Caco-2 (cell line): ENCODE measurements at regions not wholly inside any gene's neighbourhood (a gene's known extent, or its start where the extent isn't known, plus 50 kb on each side); places are given as distances from the start of the nearest gene placed in this dataset.

ENCODE experiments used
- BruUV-seq: library from RNA; stranded (reverse); fragments of 400-500 nt; replicated peaks from 2 replicates; lab custom pipeline; 2021; lab: Mats Ljungman, UMichigan
- CTCF ChIA-PET: fragments of 300-600 bp; sonication (Branson Sonifier 250); formaldehyde crosslinking; loops from one replicate; lab custom pipeline; 2022; ENCODE audit warnings: antibody characterized with exemption; lab: Charles Lee
- POLR2A ChIA-PET: fragments of 300-600 bp; sonication (Branson Sonifier 250); formaldehyde crosslinking; loops from one replicate; lab custom pipeline; 2022; ENCODE audit warnings: antibody characterized with exemption; lab: Charles Lee
- DNase-seq, 2 experiments: peaks; one replicate each; pipeline versions ENCODE4 v3.0.0 to v3.0.0-alpha.2; 2020 to 2022
- H3K27me3 ChIP-seq: replicated peaks from 2 replicates; pipeline ENCODE4 v1.6.0; 2011; ENCODE audit warnings: low read length; ENCODE audit not compliant: control insufficient read depth, insufficient read depth
- H3K36me3 ChIP-seq: 2 replicates; pipeline ENCODE4 v1.5.1; 2011; ENCODE audit warnings: low read length; ENCODE audit not compliant: control insufficient read depth, insufficient read depth
- H3K4me1 ChIP-seq: fragments of 250-450 bp; sonication (Bioruptor Pico); 2 replicates; pipeline ENCODE4 v1.5.1; 2020; ENCODE audit warnings: mild to moderate bottlenecking
- H3K4me3 ChIP-seq: 2 replicates; pipeline ENCODE4 v1.5.1; 2011; ENCODE audit warnings: low read depth, mild to moderate bottlenecking, control low read depth, low read length
- H3K9me3 ChIP-seq: fragments of 250-450 bp; sonication (Bioruptor Pico); 2 replicates; pipeline ENCODE4 v1.5.1; 2020; ENCODE audit warnings: mild to moderate bottlenecking, moderate library complexity
- H3K27ac Mint-ChIP-seq: one replicate; pipeline ENCODE4 v1.8.0; 2022; ENCODE audit warnings: mixed read lengths; ENCODE audit not compliant: unreplicated experiment
- H3K27me3 Mint-ChIP-seq: one replicate; pipeline ENCODE4 v1.8.0; 2022; ENCODE audit warnings: mixed read lengths; ENCODE audit not compliant: insufficient read depth, unreplicated experiment
- H3K36me3 Mint-ChIP-seq: one replicate; pipeline ENCODE4 v1.8.0; 2022; ENCODE audit warnings: mild to moderate bottlenecking, mixed read lengths; ENCODE audit not compliant: insufficient read depth, unreplicated experiment
- H3K4me1 Mint-ChIP-seq: one replicate; pipeline ENCODE4 v1.8.0; 2022; ENCODE audit warnings: low read depth, mixed read lengths; ENCODE audit not compliant: unreplicated experiment
- H3K4me3 Mint-ChIP-seq: one replicate; pipeline ENCODE4 v1.8.0; 2022; ENCODE audit warnings: mild to moderate bottlenecking, moderate library complexity, mixed read lengths; ENCODE audit not compliant: unreplicated experiment
- H3K9me3 Mint-ChIP-seq: one replicate; pipeline ENCODE4 v1.8.0; 2022; ENCODE audit warnings: mixed read lengths; ENCODE audit not compliant: unreplicated experiment
- CTCF ChIP-seq, 2 experiments: fragments of 200-600 bp in 1 of 2; IDR thresholded peaks; 1 replicate in 1 of 2; 2 replicates in 1 of 2; pipeline versions ENCODE4 v1.5.1 to v1.8.0; 2011 to 2022; ENCODE audit warnings: antibody characterized with exemption in 1 of 2, control low read depth in 1 of 2, inconsistent platforms in 1 of 2, low read depth in 1 of 2, low read length in 1 of 2, mild to moderate bottlenecking in 1 of 2, moderate library complexity in 1 of 2; ENCODE audit not compliant: insufficient read depth in 1 of 2, severe bottlenecking in 1 of 2, unreplicated experiment in 1 of 2
- intact Hi-C: fragments of 100-400 bp; cut with micrococcal nuclease; formaldehyde crosslinking; loops from one replicate; pipeline ENCODE4 v1.10.0; 2022; ENCODE audit not compliant: unreplicated experiment

GRCh38 chrX:79524642-79525041 lies 157.5 kb upstream of the ITM2A start:
- POLR2A ChIA-PET: no interaction called here
- Histone ChIP-seq H3K9me3 (no peaks in the 10 kb centered on the region), H3K36me3 (no peaks in the 10 kb centered on the region), H3K4me1 (no peaks in the 10 kb centered on the region), H3K4me3 (no peak overlapping the region), H3K27me3 (no peaks in the 10 kb centered on the region)
- H3K4me1 Mint-ChIP-seq: no peaks in the 10 kb centered on the region
- no peak overlapping the region for H3K4me3 Mint-ChIP-seq
- intact Hi-C loops: no loop called here
- no peaks in the 10 kb centered on the region for H3K36me3 Mint-ChIP-seq
- peak in 1 of 2 experiments; percentile 18 for TF ChIP-seq CTCF (IDR thresholded peaks at IDR 0.05; ENCODE audit: insufficient read depth in 1 of 2, low read depth in 1 of 2, low read length in 1 of 2, severe bottlenecking in 1 of 2, unreplicated experiment in 1 of 2)
- H3K27ac Mint-ChIP-seq: no peak overlapping the region
- H3K9me3 Mint-ChIP-seq: peaks cover 18% of the 10 kb centered on the region
- no TSS peak for BruUV-seq
- CTCF ChIA-PET: no interaction called here
- DNase-seq: no peak
- no peaks in the 10 kb centered on the region for H3K27me3 Mint-ChIP-seq

- no peaks in the 10 kb centered on the region for H3K9me3 Mint-ChIP-seq
- Histone ChIP-seq H3K4me1 (no peaks in the 10 kb centered on the region), H3K27me3 (no peaks in the 10 kb centered on the region), H3K4me3 (no peak overlapping the region), H3K36me3 (no peaks in the 10 kb centered on the region), H3K9me3 (no peaks in the 10 kb centered on the region)
- no peaks in the 10 kb centered on the region for H3K36me3 Mint-ChIP-seq
- ChIA-PET CTCF (no interaction called here), POLR2A (no interaction called here)
- H3K4me3 Mint-ChIP-seq: no peak overlapping the region
- no peak for DNase-seq
- intact Hi-C loops: no loop called here
- no peaks in the 10 kb centered on the region for H3K4me1 Mint-ChIP-seq
- no peaks in the 10 kb centered on the region for H3K27me3 Mint-ChIP-seq
- BruUV-seq: no TSS peak
- H3K27ac Mint-ChIP-seq: no peak overlapping the region
- no peak for TF ChIP-seq CTCF (IDR thresholded peaks at IDR 0.05; ENCODE audit: insufficient read depth in 1 of 2, low read depth in 1 of 2, low read length in 1 of 2, severe bottlenecking in 1 of 2, unreplicated experiment in 1 of 2)
Observed at GRCh38 chrX:79515529-79515928, 148.4 kb upstream of the ITM2A start.

GRCh38 chrX:79511799-79512198 lies 144.7 kb upstream of the ITM2A start:
- Mint-ChIP-seq H3K36me3 (no peaks in the 10 kb centered on the region), H3K9me3 (no peaks in the 10 kb centered on the region), H3K4me1 (no peaks in the 10 kb centered on the region), H3K27ac (no peak overlapping the region), H3K27me3 (no peaks in the 10 kb centered on the region), H3K4me3 (no peak overlapping the region)
- Histone ChIP-seq H3K27me3 (no peaks in the 10 kb centered on the region), H3K4me1 (no peaks in the 10 kb centered on the region), H3K9me3 (no peaks in the 10 kb centered on the region), H3K4me3 (no peak overlapping the region), H3K36me3 (no peaks in the 10 kb centered on the region)
- TF ChIP-seq CTCF (IDR thresholded peaks at IDR 0.05; ENCODE audit: insufficient read depth in 1 of 2, low read depth in 1 of 2, low read length in 1 of 2, severe bottlenecking in 1 of 2, unreplicated experiment in 1 of 2): no peak
- no peak for DNase-seq
- BruUV-seq: no TSS peak
- ChIA-PET CTCF (no interaction called here), POLR2A (no interaction called here)
- intact Hi-C loops: no loop called here
